Activated T-cell treated with anti-CD3 and anti-CD28 coated beads, Interleukin-2, amount 50 U/mL, for 72 hours (primary cell): ENCODE measurements at regions not wholly inside any gene's neighbourhood (a gene's known extent, or its start where the extent isn't known, plus 50 kb on each side); places are given as distances from the start of the nearest gene placed in this dataset.

Experiments used
- ATAC-seq, 2 donors: fragments of 150-1000 bp; cut with Tn5 transposase; replicated peaks in 1 of 2; 2 replicates each; pipeline ENCODE4 v1.10.0; 2021; ENCODE audit warnings: moderate library complexity in 2 of 2, mild to moderate bottlenecking in 1 of 2
- DNase-seq, 2 donors: peaks; one replicate each; pipeline ENCODE4 v3.0.0; 2021 to 2022; ENCODE audit warnings: mixed read lengths in 1 of 2
- H3K27ac Mint-ChIP-seq: one replicate; pipeline ENCODE4 v1.8.0; 2022; ENCODE audit warnings: mild to moderate bottlenecking, moderate library complexity, mixed read lengths
- H3K27me3 Mint-ChIP-seq: one replicate; pipeline ENCODE4 v1.8.0; 2022; ENCODE audit warnings: low read depth, mixed read lengths
- H3K36me3 Mint-ChIP-seq, 2 donors: one replicate each; pipeline ENCODE4 v1.8.0; 2022; ENCODE audit warnings: mixed read lengths in 2 of 2, mild to moderate bottlenecking in 1 of 2; ENCODE audit not compliant: insufficient read depth in 2 of 2
- H3K4me1 Mint-ChIP-seq: one replicate; pipeline ENCODE4 v1.8.0; 2022; ENCODE audit warnings: low read depth, mixed read lengths
- H3K4me3 Mint-ChIP-seq, 2 donors: one replicate each; pipeline ENCODE4 v1.8.0; 2022; ENCODE audit warnings: mild to moderate bottlenecking in 2 of 2, mixed read lengths in 2 of 2, moderate library complexity in 2 of 2
- H3K9me3 Mint-ChIP-seq, 2 donors: one replicate each; pipeline ENCODE4 v1.8.0; 2022; ENCODE audit warnings: mixed read lengths in 2 of 2

DNA sequence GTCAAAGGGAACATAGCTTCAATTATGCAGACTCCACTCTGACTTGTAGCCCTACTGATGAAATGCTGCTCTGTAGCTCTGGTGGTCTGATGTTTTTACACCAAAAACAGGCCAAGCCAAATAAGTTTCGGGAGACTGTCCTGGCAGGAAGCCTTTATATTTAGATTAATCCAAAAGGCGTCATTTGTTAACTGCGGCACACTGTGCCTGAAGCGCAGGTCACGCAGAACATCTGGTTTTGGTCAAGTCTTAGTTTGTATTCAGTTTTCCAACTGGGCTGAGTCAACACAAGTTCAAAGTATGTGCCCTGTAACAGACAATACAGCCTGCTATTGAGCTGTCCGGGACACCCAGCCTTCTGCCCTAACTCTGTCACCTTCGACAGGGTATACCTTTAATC, 154.6 kb upstream of the IPO5 start:
- H3K4me3 Mint-ChIP-seq: no peak overlapping the region
- no peak for ATAC-seq
- H3K27me3 Mint-ChIP-seq: peaks cover 11% of the 10 kb centered on the region
- no peaks in the 10 kb centered on the region for H3K4me1 Mint-ChIP-seq
- H3K36me3 Mint-ChIP-seq: peaks cover 2 to 10% of the 10 kb centered on the region in 2 donors
- no peak overlapping the region for H3K27ac Mint-ChIP-seq
- peaks cover 1 to 14% of the 10 kb centered on the region in 2 donors for H3K9me3 Mint-ChIP-seq
- DNase-seq: no peak

DNA sequence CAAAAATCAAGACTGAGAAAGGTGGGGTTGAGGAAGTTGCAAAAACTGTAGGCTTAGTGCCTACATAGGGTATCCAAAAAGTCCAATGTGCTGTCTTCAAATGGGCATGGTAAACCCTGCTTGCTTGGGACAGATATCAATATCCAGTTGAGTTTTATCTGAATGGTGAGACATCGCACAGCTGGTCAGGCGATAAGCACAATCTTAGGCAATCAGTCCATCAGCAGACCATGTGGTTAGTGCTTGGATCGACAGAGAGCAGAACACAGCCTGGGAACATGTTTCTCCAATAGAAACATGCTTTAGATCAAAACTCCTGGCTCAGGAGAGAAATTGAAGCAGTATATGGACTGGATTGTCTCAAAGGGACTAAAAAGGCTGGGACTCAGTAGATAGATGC, 151.3 kb upstream of the IPO5 start:
- Mint-ChIP-seq H3K4me3 (no peak overlapping the region), H3K36me3 (peaks cover 0 to 1% of the 10 kb centered on the region in 2 donors), H3K27ac (no peak overlapping the region), H3K27me3 (peaks cover 11% of the 10 kb centered on the region), H3K9me3 (peaks cover 0 to 1% of the 10 kb centered on the region in 2 donors), H3K4me1 (no peaks in the 10 kb centered on the region)
- DNase-seq (no peak), ATAC-seq (no peak)

GRCh38 chr13:97809576-97809975, 143.9 kb upstream of the IPO5 start:
- H3K27me3 Mint-ChIP-seq: no peaks in the 10 kb centered on the region
- no peaks in the 10 kb centered on the region for H3K4me1 Mint-ChIP-seq
- H3K4me3 Mint-ChIP-seq: no peak overlapping the region
- ATAC-seq (no peak), DNase-seq (no peak)
- no peaks in the 10 kb centered on the region for H3K36me3 Mint-ChIP-seq
- H3K9me3 Mint-ChIP-seq: no peaks in the 10 kb centered on the region
- no peak overlapping the region for H3K27ac Mint-ChIP-seq

DNA sequence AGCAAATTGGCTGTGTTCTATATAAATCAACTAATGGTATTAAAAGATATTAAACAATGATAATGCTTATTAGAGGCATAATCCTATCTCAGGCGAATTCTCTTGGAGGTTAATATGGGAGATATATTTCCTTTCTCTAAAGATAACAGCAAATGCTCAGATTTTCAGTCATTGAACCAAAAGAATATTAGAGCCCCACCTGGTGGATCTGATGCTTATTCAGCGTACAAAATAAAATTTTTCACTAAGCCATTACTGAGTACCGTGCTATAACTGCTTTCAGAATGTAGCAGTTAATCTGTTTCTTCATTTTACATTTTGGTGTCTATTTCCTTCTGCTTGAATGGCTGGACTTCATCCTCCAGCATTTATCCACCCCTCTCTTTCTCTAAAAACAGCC, 143.3 kb upstream of the IPO5 start:
- no peak overlapping the region for H3K4me3 Mint-ChIP-seq
- no peaks in the 10 kb centered on the region for H3K36me3 Mint-ChIP-seq
- DNase-seq (no peak), ATAC-seq (no peak)
- no peaks in the 10 kb centered on the region for H3K4me1 Mint-ChIP-seq
- H3K27ac Mint-ChIP-seq: no peak overlapping the region
- no peaks in the 10 kb centered on the region for H3K9me3 Mint-ChIP-seq
- no peaks in the 10 kb centered on the region for H3K27me3 Mint-ChIP-seq

DNA sequence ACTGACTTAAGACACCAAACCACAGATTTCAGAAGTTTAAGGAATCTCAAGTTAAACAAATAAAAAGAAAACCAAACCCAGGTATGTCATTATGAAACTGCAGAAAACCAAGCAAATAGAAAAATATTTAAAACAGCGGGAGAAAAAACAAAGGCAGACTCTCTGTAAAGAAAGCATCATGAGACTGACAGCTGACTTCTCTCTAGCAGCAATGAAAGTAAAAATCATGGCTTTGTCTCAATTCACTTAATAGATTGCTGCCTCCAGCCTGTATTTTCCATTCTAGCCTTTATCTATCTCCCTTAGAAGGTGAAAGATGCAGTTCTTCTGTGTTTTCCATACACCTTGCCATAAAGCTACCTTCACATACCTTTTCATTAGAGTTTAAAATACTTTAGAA, 131.1 kb upstream of the IPO5 start:
- H3K4me3 Mint-ChIP-seq: no peak overlapping the region
- no peak for DNase-seq
- H3K36me3 Mint-ChIP-seq: no peaks in the 10 kb centered on the region
- peaks cover 24% of the 10 kb centered on the region for H3K27me3 Mint-ChIP-seq
- peaks cover 2% of the 10 kb centered on the region in 2 donors for H3K9me3 Mint-ChIP-seq
- H3K27ac Mint-ChIP-seq: no peak overlapping the region
- ATAC-seq: no peak
- no peaks in the 10 kb centered on the region for H3K4me1 Mint-ChIP-seq

GRCh38 chr13:97826421-97827012, 127.0 kb upstream of the IPO5 start:
- no peaks in the 10 kb centered on the region for H3K36me3 Mint-ChIP-seq
- H3K4me3 Mint-ChIP-seq: no peak overlapping the region
- H3K9me3 Mint-ChIP-seq: peaks cover 3 to 4% of the 10 kb centered on the region in 2 donors
- ATAC-seq: no peak
- H3K4me1 Mint-ChIP-seq: no peaks in the 10 kb centered on the region
- peaks cover 19% of the 10 kb centered on the region for H3K27me3 Mint-ChIP-seq
- no peak overlapping the region for H3K27ac Mint-ChIP-seq
- DNase-seq: no peak

DNA sequence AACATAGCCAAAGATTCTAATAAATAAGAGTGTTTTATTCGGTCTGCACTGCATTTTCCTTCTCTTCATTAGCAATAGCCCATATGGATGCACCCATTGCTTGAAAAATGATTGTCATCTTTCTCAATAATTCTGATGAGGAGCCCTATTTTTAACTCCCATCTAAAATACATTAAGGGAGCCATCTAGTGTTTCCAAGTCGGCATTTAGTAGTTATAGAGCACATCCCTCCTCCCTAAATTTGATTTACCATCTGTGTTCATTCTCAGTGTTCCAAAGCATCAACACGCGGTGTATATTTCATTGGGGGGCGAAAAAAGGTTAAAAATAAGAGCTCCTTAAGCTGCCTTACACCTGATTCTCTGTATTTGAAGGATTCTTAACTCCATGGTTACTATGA, 119.2 kb upstream of the IPO5 start:
- Mint-ChIP-seq H3K9me3 (peaks cover 1 to 2% of the 10 kb centered on the region in 2 donors), H3K27ac (no peak overlapping the region), H3K4me1 (no peaks in the 10 kb centered on the region), H3K27me3 (peaks cover 6% of the 10 kb centered on the region), H3K36me3 (no peaks in the 10 kb centered on the region), H3K4me3 (no peak overlapping the region)
- no peak for DNase-seq
- ATAC-seq: no peak

DNA sequence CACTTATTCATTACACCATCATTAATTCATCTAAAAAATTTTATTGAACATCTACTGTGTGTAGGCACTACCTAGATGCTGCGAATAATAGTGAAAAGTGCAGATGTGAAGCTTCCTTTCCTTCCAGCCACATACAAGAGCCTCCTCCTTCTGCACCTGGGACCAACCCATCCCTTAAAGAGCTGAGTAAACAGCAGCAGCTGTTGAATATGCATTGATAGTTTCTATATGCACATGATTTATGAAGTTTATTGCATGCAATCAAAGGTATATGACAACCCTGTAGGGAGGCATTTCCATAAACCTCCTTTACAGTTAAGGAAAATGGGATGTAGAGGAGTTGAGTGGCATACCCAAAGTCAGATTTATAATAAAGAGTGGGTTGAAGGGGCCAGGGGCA, 110.3 kb upstream of the IPO5 start:
- ATAC-seq (no peak), DNase-seq (no peak)
- H3K27me3 Mint-ChIP-seq: peaks cover 14% of the 10 kb centered on the region
- no peak overlapping the region for H3K27ac Mint-ChIP-seq
- H3K36me3 Mint-ChIP-seq: no peaks in the 10 kb centered on the region
- no peaks in the 10 kb centered on the region for H3K4me1 Mint-ChIP-seq
- H3K4me3 Mint-ChIP-seq: no peak overlapping the region
- H3K9me3 Mint-ChIP-seq: no peaks in the 10 kb centered on the region

DNA sequence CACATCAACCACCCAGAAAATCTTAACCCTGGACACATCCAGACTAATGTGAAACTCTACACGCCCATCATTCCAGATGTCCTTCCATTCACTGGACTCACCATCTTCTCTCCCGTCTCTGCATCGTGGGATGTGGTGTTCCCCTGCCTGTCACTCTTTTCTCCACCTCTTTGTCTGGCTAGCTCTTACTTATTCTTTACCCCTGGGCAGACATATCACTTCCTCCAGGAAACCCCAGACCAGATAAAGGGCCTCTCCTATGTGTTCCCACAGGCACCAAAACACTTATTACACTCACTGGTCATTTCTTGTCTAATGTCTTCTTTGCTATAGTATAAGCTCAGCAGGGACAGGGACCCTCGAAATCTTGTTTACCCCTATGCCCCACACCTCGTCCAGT, 109.3 kb upstream of the IPO5 start:
- DNase-seq: no peak
- peaks cover 2% of the 10 kb centered on the region for H3K4me1 Mint-ChIP-seq
- H3K27ac Mint-ChIP-seq: no peak overlapping the region
- peaks cover 17% of the 10 kb centered on the region for H3K27me3 Mint-ChIP-seq
- no peak for ATAC-seq
- no peak overlapping the region for H3K4me3 Mint-ChIP-seq
- H3K9me3 Mint-ChIP-seq: no peaks in the 10 kb centered on the region
- H3K36me3 Mint-ChIP-seq: no peaks in the 10 kb centered on the region

DNA sequence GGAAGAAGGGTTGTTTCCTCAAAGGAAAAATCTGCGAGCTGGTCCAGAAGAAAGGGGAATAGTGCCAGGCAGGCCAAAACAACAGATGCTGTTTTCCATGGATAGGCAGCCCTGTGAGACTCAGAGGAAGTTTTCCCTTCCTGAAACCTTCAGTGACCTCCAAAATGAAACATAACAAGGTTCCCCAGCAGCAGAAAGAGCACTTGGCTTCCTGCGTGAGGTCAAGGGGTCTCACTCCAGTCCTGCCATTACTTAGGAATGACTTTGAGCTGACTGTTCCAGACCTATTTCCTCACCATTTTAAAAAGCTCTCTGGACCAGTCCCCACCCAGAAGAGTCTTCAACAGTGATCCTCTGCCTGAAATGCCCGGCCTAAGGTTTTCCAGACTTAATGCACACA, 104.6 kb upstream of the IPO5 start:
- Mint-ChIP-seq H3K27ac (no peak overlapping the region), H3K36me3 (no peaks in the 10 kb centered on the region)
- ATAC-seq: no peak

GRCh38 chr13:97849305-97849704, 104.2 kb upstream of the IPO5 start:
- ATAC-seq (peak; percentile 39 to 40), DNase-seq (no peak)
- no peaks in the 10 kb centered on the region for H3K36me3 Mint-ChIP-seq
- H3K9me3 Mint-ChIP-seq: peaks cover 2 to 3% of the 10 kb centered on the region in 2 donors
- peaks cover 5% of the 10 kb centered on the region for H3K4me1 Mint-ChIP-seq
- no peak overlapping the region for H3K27ac Mint-ChIP-seq
- no peak overlapping the region for H3K4me3 Mint-ChIP-seq
- peaks cover 27% of the 10 kb centered on the region for H3K27me3 Mint-ChIP-seq

More for the DNA sequence above, 104.6 kb upstream of the IPO5 start:
- Mint-ChIP-seq H3K4me1 (peaks cover 5% of the 10 kb centered on the region), H3K9me3 (peaks cover 2 to 3% of the 10 kb centered on the region in 2 donors), H3K27me3 (peaks cover 31% of the 10 kb centered on the region), H3K4me3 (no peak overlapping the region)
- DNase-seq: no peak

GRCh38 chr13:97851269-97851668, 102.2 kb upstream of the IPO5 start:
- Mint-ChIP-seq H3K4me3 (no peak overlapping the region), H3K27me3 (peaks cover 27% of the 10 kb centered on the region), H3K9me3 (peaks cover 2 to 3% of the 10 kb centered on the region in 2 donors), H3K4me1 (peaks cover 5% of the 10 kb centered on the region), H3K36me3 (no peaks in the 10 kb centered on the region), H3K27ac (no peak overlapping the region)
- no peak for ATAC-seq
- DNase-seq: no peak

DNA sequence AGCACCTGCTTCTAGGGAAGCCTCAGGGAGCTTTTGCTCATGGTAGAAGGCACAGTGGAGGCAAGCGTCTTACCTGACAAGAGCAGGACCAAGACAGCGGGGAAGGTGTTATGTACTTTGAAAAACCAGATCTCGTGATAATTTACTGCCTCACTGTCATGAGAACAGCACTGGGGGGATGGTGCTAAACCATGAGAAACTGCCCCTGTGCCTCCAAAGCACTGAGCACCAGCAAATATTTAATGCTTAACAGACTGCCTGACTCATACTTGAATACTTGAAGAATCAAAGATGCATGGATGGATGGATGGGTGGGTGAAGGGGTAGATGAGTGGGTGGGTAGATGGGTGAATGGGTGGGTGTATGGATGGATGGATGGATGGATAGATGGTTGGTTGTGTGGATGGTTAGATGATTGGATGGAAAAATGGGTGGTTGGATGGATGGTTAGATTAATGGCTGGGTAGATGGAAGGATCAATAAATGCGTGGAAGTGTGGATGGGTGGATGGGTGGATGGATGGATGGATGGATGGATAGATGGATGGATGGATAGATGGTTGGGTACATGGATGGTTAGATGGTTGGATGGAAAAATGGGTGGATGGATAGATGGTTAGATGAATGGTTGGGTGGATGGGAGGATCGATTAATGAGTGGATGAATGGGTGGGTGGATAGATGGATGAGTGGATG, 101.1 kb upstream of the IPO5 start:
- no peak overlapping the region for H3K4me3 Mint-ChIP-seq
- H3K4me1 Mint-ChIP-seq: peaks cover 5% of the 10 kb centered on the region
- ATAC-seq: no peak

GRCh38 chr13:97853550-97853949, 99.9 kb upstream of the IPO5 start:
- H3K36me3 Mint-ChIP-seq: no peaks in the 10 kb centered on the region
- ATAC-seq (no peak), DNase-seq (no peak)
- no peak overlapping the region for H3K4me3 Mint-ChIP-seq
- H3K27me3 Mint-ChIP-seq: peaks cover 27% of the 10 kb centered on the region
- peaks cover 2 to 3% of the 10 kb centered on the region in 2 donors for H3K9me3 Mint-ChIP-seq
- H3K4me1 Mint-ChIP-seq: peaks cover 5% of the 10 kb centered on the region
- H3K27ac Mint-ChIP-seq: no peak overlapping the region

More for the DNA sequence above, 101.1 kb upstream of the IPO5 start:
- no peaks in the 10 kb centered on the region for H3K36me3 Mint-ChIP-seq
- H3K27ac Mint-ChIP-seq: no peak overlapping the region
- peaks cover 2 to 3% of the 10 kb centered on the region in 2 donors for H3K9me3 Mint-ChIP-seq
- peaks cover 27% of the 10 kb centered on the region for H3K27me3 Mint-ChIP-seq
- DNase-seq: no peak
